Stimulated activated CD8-positive, alpha-beta memory T cell treated with anti-CD3 and anti-CD28 coated beads, Interleukin-12 subunit alpha, Interleukin-12 subunit beta, amount 100 ng/mL, for 1 hour (primary cell): ENCODE measurements at regions not wholly inside any gene's neighbourhood (a gene's known extent, or its start where the extent isn't known, plus 50 kb on each side); places are given as distances from the start of the nearest gene placed in this dataset.

Source experiments
- DNase-seq: peaks from one replicate; pipeline ENCODE4 v3.0.0-alpha.2; 2020; ENCODE audit warnings: low read depth

- no peak for DNase-seq
Observed at GRCh38 chr2:81196933-81197628, 892.5 kb upstream of the LRRTM1 start.

DNA sequence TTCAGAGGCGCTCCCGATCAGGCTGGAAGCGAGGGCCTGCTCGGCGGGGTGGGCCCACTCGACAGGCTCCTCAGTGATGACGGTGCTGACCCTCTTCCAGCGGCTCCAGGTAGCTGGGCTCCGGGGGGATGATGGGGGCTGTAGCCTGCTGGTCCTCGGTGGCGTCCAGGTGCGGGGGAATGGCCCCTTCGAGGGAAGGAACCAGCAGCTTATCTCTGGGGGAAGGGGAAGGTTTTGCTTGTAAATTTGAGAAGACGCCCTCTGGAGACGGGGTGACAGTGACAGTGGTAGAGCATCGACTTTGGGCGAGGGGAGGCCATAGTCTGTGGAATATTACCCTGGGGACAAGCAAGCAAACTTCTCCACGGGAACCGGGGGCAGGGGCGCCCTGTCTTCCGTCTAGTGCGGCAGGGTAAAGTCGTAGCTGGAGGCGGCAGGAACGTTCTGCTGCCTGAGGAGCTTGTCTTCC lies 891.9 kb upstream of the LRRTM1 start:
- no peak for DNase-seq

- no peak for DNase-seq
Observed at GRCh38 chr2:81195774-81196382, 891.3 kb upstream of the LRRTM1 start.

DNA sequence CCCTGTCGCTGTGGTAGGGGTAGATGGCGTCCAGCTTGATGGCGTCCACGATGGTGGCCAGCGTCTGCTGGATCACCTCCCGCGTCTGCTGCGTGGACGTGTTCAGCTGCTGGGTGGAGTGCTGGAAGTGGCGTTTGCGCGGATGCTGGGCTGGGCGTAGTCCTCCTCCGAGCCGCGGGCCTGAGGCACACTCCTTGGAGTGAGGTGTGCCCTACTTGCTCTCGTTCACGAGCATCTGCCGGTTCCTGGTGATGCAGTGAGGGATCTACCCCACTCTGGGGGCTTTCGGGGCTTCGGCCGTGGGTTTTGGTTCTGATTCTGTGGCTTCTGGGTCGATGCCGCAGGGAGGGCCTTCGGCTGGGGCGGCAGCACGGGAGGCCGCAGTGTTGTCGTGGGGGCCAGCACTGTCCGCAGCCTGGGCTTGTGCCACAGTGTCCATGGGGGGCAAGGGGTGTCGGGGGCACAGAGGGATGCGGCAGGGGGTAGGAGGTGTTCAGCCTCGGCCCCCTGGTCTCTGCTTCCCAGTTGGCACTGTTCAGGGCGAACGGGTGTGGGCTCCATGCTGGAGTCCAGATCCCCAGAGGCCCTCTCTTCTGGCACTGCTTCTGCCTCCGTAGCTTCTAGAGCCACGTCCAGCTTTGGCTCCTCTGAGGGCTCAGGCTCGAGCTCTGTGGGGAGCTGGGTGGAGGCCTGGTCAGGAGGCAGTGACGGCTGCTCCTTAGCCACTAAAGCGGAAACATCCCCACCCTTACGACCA lies 890.6 kb upstream of the LRRTM1 start:
- DNase-seq, result no peak

DNA sequence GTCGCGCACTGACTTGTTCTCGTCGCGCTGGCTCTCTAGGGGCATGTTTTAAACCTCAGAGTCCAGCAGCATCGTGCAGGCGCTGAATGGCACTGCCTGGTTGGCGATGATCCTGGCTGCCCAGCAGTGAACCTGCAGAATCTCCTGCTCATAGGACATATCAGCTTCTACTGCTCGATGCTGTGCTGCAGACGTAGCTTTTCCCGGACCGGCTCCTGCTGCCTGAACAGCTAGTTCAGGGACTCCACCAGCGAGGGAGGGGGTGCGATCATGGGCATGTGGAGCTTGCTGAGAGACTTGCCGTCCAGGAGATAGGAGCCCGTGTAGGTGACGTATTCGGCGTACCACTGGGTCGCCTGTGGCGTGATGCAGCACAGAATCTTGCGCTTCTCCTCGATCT lies 890.0 kb upstream of the LRRTM1 start:
- no peak for DNase-seq

GRCh38 chr2:81194176-81194575 lies 889.6 kb upstream of the LRRTM1 start:
- no peak for DNase-seq

GRCh38 chr2:81181845-81182244 lies 877.3 kb upstream of the LRRTM1 start:
- no peak for DNase-seq

DNA sequence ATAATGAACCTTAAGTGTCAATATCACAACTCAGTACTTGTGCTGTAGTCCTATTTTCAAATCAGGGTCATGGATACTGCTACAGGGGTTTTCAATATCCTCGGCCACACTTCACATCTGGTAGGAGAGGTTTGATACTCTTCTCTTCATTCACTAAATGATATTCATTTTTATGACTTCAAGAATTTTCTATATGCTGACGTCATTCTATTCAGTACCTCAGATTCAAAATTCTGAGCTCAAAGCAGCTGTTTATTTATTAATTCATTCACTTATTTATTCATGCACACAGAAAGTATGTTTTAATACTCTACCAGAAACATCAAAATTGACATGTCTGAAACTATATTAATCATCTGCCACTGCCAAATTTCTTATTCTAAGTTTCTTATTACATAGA lies 866.9 kb upstream of the LRRTM1 start:
- DNase-seq, result no peak

- no peak for DNase-seq
Observed at GRCh38 chr2:81163583-81163982, 859.0 kb upstream of the LRRTM1 start.

DNA sequence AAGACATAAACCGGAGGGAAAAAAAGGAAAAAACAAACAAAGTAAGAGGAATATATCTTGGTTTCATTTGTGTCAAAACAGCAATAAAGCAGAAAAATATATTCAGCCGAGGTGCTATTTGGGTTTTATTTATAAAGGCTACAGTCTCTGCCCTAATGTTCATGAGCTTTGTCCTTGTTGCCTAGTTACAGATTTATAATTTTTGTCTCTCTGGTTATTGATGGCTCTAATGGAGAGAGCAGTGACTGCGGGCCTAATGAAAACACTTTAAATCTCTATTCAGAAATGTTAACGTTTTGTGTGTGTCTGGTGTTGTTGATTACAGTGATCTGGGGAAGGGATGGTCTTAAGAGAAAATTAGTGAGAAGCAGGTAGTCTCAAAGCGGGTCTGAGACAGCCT lies 854.0 kb upstream of the LRRTM1 start:
- no peak for DNase-seq

GRCh38 chr2:81148323-81148722 lies 843.8 kb upstream of the LRRTM1 start:
- no peak for DNase-seq

DNA sequence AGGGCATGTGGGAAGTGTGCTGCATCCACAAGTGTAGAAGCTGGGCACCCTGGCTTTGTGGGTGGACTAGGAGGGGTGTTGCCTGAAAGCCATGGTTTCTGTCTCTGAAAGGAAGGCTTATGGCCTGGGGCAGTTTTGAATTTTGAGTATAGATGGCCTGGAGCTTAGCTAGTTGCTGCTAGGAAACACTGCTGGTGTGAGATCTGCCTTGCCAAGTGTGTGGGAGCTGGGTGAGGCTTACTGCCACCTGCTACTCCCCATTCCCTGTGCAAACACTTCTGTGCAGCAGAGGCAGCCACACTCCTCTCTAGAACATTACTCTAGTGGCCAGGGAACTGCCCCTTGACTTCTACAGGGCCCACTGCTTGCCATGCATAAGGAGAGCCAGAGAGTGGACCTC lies 831.7 kb upstream of the LRRTM1 start:
- DNase-seq, result no peak

- no peak for DNase-seq
Observed at GRCh38 chr2:81097361-81097760, 792.8 kb upstream of the LRRTM1 start.

GRCh38 chr2:81093031-81093430 lies 788.5 kb upstream of the LRRTM1 start:
- DNase-seq, result no peak

- DNase-seq, result no peak
Observed at GRCh38 chr2:81087646-81088045, 783.1 kb upstream of the LRRTM1 start.

- DNase-seq, result no peak
Observed at GRCh38 chr2:81084101-81084500, 779.5 kb upstream of the LRRTM1 start.

GRCh38 chr2:81078631-81079030 lies 774.1 kb upstream of the LRRTM1 start:
- DNase-seq, result no peak

DNA sequence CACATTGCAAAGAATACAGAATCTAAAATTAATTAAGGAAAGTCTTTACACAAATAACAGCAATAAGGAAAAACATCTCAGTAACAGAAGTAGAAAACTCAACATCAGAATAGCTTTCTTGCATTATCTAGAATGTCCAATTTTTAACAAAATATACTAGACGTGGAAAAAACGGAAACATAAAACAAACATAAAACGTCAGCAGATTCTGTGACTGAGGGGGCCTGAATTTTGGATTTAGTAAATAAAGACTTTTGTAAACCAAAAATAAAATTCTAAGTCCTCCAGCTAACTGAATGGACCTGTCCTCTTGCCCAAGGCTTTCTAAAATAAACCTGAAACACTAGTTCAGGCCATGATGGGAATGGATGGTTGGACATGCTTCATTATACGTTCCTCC lies 773.5 kb upstream of the LRRTM1 start:
- no peak for DNase-seq

GRCh38 chr2:81077396-81077795 lies 772.8 kb upstream of the LRRTM1 start:
- no peak for DNase-seq

DNA sequence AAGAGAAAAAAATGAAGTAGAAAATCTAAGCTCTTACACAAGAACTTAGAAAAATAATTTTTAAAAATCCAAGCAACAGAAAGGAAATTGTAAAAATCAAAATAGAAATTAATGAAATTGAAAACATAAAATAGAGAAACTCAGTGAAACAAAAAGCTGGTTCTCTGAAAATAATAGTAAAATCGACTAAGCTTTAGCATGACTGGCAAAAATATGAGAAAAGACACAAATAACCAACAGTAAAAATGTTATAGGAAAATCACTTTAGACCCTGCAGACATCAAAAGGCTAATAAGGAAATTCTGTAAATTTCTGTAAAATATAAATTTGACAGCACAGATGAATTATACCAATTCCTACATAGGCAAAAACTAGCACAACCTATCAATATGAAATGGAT lies 768.9 kb upstream of the LRRTM1 start:
- DNase-seq, result no peak

DNA sequence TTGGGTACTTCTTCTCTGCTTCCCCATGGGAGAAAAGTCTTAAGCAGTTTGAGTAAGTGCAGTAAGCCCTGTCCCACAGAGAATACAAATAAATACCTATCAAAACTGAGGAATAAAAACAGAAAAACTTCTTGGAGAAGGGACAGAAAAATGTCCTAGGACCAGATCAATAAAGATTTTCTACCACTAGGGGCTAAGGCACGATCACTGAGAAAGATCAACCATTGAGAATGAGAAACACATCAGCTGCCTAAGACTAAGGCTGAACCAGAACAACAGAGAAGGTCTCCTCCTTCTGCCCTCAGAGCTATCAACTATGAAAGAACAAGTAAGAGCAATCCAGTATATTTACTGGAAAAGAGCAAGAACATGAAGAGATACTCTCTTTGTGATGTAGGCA lies 763.6 kb upstream of the LRRTM1 start:
- DNase-seq, result no peak

GRCh38 chr2:81061016-81061415 lies 756.5 kb upstream of the LRRTM1 start:
- DNase-seq, result no peak

GRCh38 chr2:81050580-81051095 lies 746.1 kb upstream of the LRRTM1 start:
- DNase-seq, result no peak
